Gastroesophageal sphincter (tissue), 3 donors: ENCODE measurements at regions not wholly inside any gene's neighbourhood (a gene's known extent, or its start where the extent isn't known, plus 50 kb on each side); places are given as distances from the start of the nearest gene placed in this dataset.

Experiments used
- POLR2AphosphoS5 ChIP-seq: sonication (generic); formaldehyde crosslinking; IDR thresholded peaks from one replicate; pipeline ENCODE4 v1.6.1; 2017; ENCODE audit warnings: antibody characterized with exemption
- TF ChIP-seq, protein P1 (sequence below), 4 experiments: fragments of 200-600 bp in 2 of 4; fragments of 450-650 bp in 2 of 4; sonication (generic) in 1 of 4; IDR thresholded peaks; one replicate each; pipeline ENCODE4 v1.5.1; 2017 to 2019; ENCODE audit warnings: antibody characterized with exemption in 4 of 4, mild to moderate bottlenecking in 2 of 4, moderate library complexity in 2 of 4

DNA sequence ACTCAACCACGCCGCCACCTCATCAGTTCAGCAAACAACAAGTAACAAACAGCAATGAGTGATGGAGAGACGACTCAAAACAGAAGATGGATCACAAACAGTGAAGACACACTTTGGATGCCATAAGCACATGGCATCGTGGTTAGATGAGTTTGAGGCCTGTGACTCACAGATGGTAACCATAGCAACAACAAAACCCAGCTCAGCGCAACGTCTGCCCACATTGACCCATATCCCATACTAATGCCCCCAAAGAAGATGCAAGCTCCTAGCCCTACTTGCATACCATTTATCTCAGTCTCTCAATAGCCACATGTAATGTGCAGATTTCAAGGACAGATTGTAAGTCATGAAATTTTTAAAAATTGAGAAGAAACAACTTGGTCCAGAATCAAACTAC, 1322.3 kb upstream of the TMEM132C start:
- no peak for TF ChIP-seq POLR2AphosphoS5
- TF ChIP-seq, protein P1, sequence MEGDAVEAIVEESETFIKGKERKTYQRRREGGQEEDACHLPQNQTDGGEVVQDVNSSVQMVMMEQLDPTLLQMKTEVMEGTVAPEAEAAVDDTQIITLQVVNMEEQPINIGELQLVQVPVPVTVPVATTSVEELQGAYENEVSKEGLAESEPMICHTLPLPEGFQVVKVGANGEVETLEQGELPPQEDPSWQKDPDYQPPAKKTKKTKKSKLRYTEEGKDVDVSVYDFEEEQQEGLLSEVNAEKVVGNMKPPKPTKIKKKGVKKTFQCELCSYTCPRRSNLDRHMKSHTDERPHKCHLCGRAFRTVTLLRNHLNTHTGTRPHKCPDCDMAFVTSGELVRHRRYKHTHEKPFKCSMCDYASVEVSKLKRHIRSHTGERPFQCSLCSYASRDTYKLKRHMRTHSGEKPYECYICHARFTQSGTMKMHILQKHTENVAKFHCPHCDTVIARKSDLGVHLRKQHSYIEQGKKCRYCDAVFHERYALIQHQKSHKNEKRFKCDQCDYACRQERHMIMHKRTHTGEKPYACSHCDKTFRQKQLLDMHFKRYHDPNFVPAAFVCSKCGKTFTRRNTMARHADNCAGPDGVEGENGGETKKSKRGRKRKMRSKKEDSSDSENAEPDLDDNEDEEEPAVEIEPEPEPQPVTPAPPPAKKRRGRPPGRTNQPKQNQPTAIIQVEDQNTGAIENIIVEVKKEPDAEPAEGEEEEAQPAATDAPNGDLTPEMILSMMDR (IDR thresholded peaks at IDR 0.05) = no peak
